Esophagus muscularis mucosa (tissue), 3 donors: ENCODE measurements at regions not wholly inside any gene's neighbourhood (a gene's known extent, or its start where the extent isn't known, plus 50 kb on each side); places are given as distances from the start of the nearest gene placed in this dataset.

ENCODE experiments used
- CTCF ChIP-seq, 3 experiments: fragments of 200-600 bp in 2 of 3; fragments of 450-650 bp in 1 of 3; sonication (generic) in 2 of 3; IDR thresholded peaks; one replicate each; pipeline ENCODE4 v1.5.1; 2017 to 2019; ENCODE audit warnings: antibody characterized with exemption in 3 of 3, mild to moderate bottlenecking in 2 of 3, moderate library complexity in 1 of 3
- POLR2A ChIP-seq: fragments of 450-650 bp; IDR thresholded peaks from one replicate; pipeline ENCODE4 v1.6.1; 2017; ENCODE audit warnings: antibody characterized with exemption, moderate library complexity, mild to moderate bottlenecking, low read depth

- TF ChIP-seq CTCF (IDR thresholded peaks at IDR 0.05) (no peak), POLR2A (no peak)
Measured at GRCh38 chr2:217179854-217180253, 320.0 kb upstream of the TNP1 start.
